PC-9 (cell line): ENCODE measurements at regions not wholly inside any gene's neighbourhood (a gene's known extent, or its start where the extent isn't known, plus 50 kb on each side); places are given as distances from the start of the nearest gene placed in this dataset.

ENCODE experiments used
- BruUV-seq: library from RNA; stranded (reverse); fragments of 400-500 nt; replicated peaks from 2 replicates; lab custom pipeline; 2021; lab: Mats Ljungman, UMichigan
- CTCF ChIA-PET: fragments of 300-600 bp; sonication (Branson Sonifier 250); formaldehyde crosslinking; loops from one replicate; lab custom pipeline; 2022; ENCODE audit warnings: antibody characterized with exemption; lab: Charles Lee
- POLR2A ChIA-PET: fragments of 300-600 bp; sonication (Branson Sonifier 250); formaldehyde crosslinking; loops from one replicate; lab custom pipeline; 2022; ENCODE audit warnings: antibody characterized with exemption; ENCODE audit not compliant: unreplicated experiment; lab: Charles Lee
- DNase-seq, 2 experiments: peaks; one replicate each; pipeline versions ENCODE4 v3.0.0 to v3.0.0-alpha.2; 2015 to 2022; ENCODE audit warnings: mixed read lengths in 1 of 2
- H2AFZ ChIP-seq: fragments of 200-600 bp; sonication (generic); 2 replicates; pipeline ENCODE4 v1.8.1; 2017; ENCODE audit warnings: antibody characterized with exemption
- H3F3A ChIP-seq: fragments of 200-600 bp; sonication (generic); 2 replicates; pipeline ENCODE4 v1.8.1; 2017; ENCODE audit warnings: antibody characterized with exemption, mild to moderate bottlenecking, low read depth; ENCODE audit not compliant: insufficient read depth
- H3K27ac ChIP-seq: fragments of 200-600 bp; sonication (generic); 2 replicates; pipeline ENCODE4 v1.6.1; 2016; ENCODE audit warnings: mixed run types
- H3K27me3 ChIP-seq: fragments of 200-600 bp; sonication (generic); 2 replicates; pipeline ENCODE4 v1.6.1; 2016; ENCODE audit warnings: low read depth, mixed run types; ENCODE audit not compliant: insufficient read depth
- H3K36me3 ChIP-seq: fragments of 200-600 bp; sonication (generic); 2 replicates; pipeline ENCODE4 v1.6.1; 2016; ENCODE audit warnings: low read depth, mixed run types
- H3K4me1 ChIP-seq: fragments of 200-600 bp; sonication (generic); replicated peaks from 2 replicates; pipeline ENCODE4 v1.6.1; 2016; ENCODE audit warnings: mixed run types; ENCODE audit not compliant: insufficient read depth
- H3K4me2 ChIP-seq: fragments of 200-600 bp; sonication (generic); 2 replicates; pipeline ENCODE4 v1.6.1; 2017; ENCODE audit warnings: mixed run types
- H3K4me3 ChIP-seq: fragments of 200-600 bp; sonication (generic); 2 replicates; pipeline ENCODE4 v1.6.1; 2016; ENCODE audit warnings: mixed run types
- H3K79me2 ChIP-seq: fragments of 200-600 bp; sonication (generic); 2 replicates; pipeline ENCODE4 v1.6.1; 2017; ENCODE audit warnings: low read depth, mixed run types
- H3K9me2 ChIP-seq: fragments of 200-600 bp; sonication (generic); 2 replicates; pipeline ENCODE4 v1.8.1; 2017; ENCODE audit warnings: mild to moderate bottlenecking; ENCODE audit not compliant: insufficient read depth
- H3K9me3 ChIP-seq: fragments of 200-600 bp; sonication (generic); 2 replicates; pipeline ENCODE4 v1.8.1; 2016; ENCODE audit warnings: low read depth; ENCODE audit not compliant: insufficient read depth
- H4K20me1 ChIP-seq: fragments of 200-600 bp; sonication (generic); 2 replicates; pipeline ENCODE4 v1.8.1; 2017; ENCODE audit not compliant: insufficient read depth
- CTCF ChIP-seq: fragments of 200-600 bp; sonication (generic); conservative IDR thresholded peaks from 2 replicates; pipeline ENCODE4 v1.6.1; 2017; ENCODE audit warnings: mixed run types, antibody characterized with exemption, mild to moderate bottlenecking, moderate library complexity
- EZH2 ChIP-seq: fragments of 200-600 bp; sonication (generic); IDR thresholded peaks from 2 replicates; pipeline ENCODE4 v1.8.0; 2017; ENCODE audit warnings: antibody characterized with exemption, low read depth
- intact Hi-C: fragments of 100-400 bp; cut with micrococcal nuclease; formaldehyde crosslinking; loops from one replicate; pipeline ENCODE4 v1.10.0; 2022; ENCODE audit not compliant: unreplicated experiment

DNA sequence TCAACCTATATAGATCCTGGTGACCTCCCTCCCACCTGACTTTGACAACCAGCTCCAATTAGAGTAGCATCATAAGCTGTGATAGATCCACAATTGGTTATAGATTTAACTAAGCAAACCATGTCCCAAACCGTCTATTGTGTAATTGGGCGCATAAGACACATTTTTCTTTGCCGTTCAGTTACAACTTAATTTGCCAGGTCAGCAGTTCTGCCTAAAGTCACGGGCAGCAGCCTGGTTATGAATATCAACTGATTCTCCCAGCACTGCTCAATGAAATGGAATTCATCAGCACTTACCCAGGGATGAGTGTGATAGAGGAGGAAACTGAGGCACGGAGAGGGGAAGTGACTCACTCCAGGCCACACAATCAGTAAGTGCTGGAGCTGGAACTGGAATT lies 73.4 kb downstream of the KLHDC7A start:
- Histone ChIP-seq H3K4me1 (no peaks in the 10 kb centered on the region), H3K9me2 (no peaks in the 10 kb centered on the region), H3K9me3 (no peaks in the 10 kb centered on the region), H3F3A (no peaks in the 10 kb centered on the region), H4K20me1 (no peaks in the 10 kb centered on the region), H3K79me2 (no peaks in the 10 kb centered on the region), H3K4me3 (no peak overlapping the region), H3K27me3 (peaks cover 52% of the 10 kb centered on the region), H3K36me3 (no peaks in the 10 kb centered on the region), H2AFZ (no peak overlapping the region), H3K27ac (no peak overlapping the region), H3K4me2 (no peak overlapping the region)
- BruUV-seq, result no TSS peak
- ChIA-PET CTCF (no interaction called here), POLR2A (no interaction called here)
- TF ChIP-seq EZH2 (no peak), CTCF (no peak)
- intact Hi-C loops, result no loop called here
- DNase-seq, result no peak

- Histone ChIP-seq H3K4me1 (no peaks in the 10 kb centered on the region), H3K9me3 (no peaks in the 10 kb centered on the region), H3K4me2 (no peak overlapping the region), H3F3A (no peaks in the 10 kb centered on the region), H3K4me3 (no peak overlapping the region), H3K27ac (no peak overlapping the region), H3K36me3 (no peaks in the 10 kb centered on the region), H4K20me1 (no peaks in the 10 kb centered on the region), H3K9me2 (no peaks in the 10 kb centered on the region), H3K79me2 (no peaks in the 10 kb centered on the region), H3K27me3 (peaks cover 53% of the 10 kb centered on the region), H2AFZ (no peak overlapping the region)
- intact Hi-C loops, result no loop called here
- CTCF ChIA-PET, result no interaction called here
- POLR2A ChIA-PET, result no interaction called here
- no peak for DNase-seq
- BruUV-seq, result no TSS peak
- no peak for TF ChIP-seq CTCF
- no peak for TF ChIP-seq EZH2
Observed at GRCh38 chr1:18554597-18554996, 73.9 kb downstream of the KLHDC7A start.

DNA sequence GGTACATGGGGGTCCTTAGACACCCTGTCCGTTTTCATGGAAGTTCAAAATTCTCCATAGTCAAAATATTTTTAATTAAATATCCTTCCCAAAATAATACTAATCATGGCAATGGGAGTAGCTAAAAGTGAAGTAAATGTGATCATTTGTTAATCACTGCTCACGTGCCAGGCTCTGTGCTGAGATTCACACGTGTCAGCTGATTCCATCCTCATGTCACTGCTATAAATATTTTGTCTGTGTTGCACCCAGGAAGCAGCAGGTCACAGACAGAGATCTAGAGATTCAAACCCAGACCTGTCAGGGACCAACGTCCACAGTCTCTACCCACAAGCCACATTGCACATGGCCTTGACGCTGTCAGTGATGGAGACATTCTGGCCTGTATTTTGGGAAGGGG lies 74.3 kb downstream of the KLHDC7A start:
- intact Hi-C loops, result no loop called here
- Histone ChIP-seq H3F3A (no peaks in the 10 kb centered on the region), H3K27me3 (peaks cover 53% of the 10 kb centered on the region), H3K9me2 (no peaks in the 10 kb centered on the region), H3K79me2 (no peaks in the 10 kb centered on the region), H3K27ac (no peak overlapping the region), H3K4me3 (no peak overlapping the region), H3K4me2 (no peak overlapping the region), H3K9me3 (no peaks in the 10 kb centered on the region), H3K36me3 (no peaks in the 10 kb centered on the region), H3K4me1 (no peaks in the 10 kb centered on the region), H2AFZ (no peak overlapping the region), H4K20me1 (no peaks in the 10 kb centered on the region)
- no TSS peak for BruUV-seq
- ChIA-PET POLR2A (no interaction called here), CTCF (no interaction called here)
- DNase-seq, result no peak
- TF ChIP-seq CTCF (no peak), EZH2 (no peak)
